Mesenchymal stem cell (in vitro differentiated cells and primary cell): ENCODE measurements at regions not wholly inside any gene's neighbourhood (a gene's known extent, or its start where the extent isn't known, plus 50 kb on each side); places are given as distances from the start of the nearest gene placed in this dataset.

Source experiments
- DNase-seq: peaks from one replicate; pipeline ENCODE4 v3.0.0-alpha.2; 2013
- H2AFZ ChIP-seq: one replicate; pipeline ENCODE4 v1.6.1; 2013; ENCODE audit warnings: low read depth, mild to moderate bottlenecking, control low read depth, inconsistent platforms, low read length, moderate library complexity
- H2AK5ac ChIP-seq: 2 replicates; pipeline ENCODE4 v1.6.1; 2013; ENCODE audit warnings: low read length, moderate library complexity, mild to moderate bottlenecking, inconsistent platforms; ENCODE audit not compliant: severe bottlenecking
- H2BK120ac ChIP-seq: one replicate; pipeline ENCODE4 v1.6.1; 2013; ENCODE audit warnings: low read depth, mild to moderate bottlenecking, inconsistent platforms, low read length, moderate library complexity
- H2BK12ac ChIP-seq, 2 experiments: one replicate each; pipeline ENCODE4 v1.6.1; 2013; ENCODE audit warnings: inconsistent platforms in 2 of 2, low read length in 2 of 2, mild to moderate bottlenecking in 2 of 2, moderate library complexity in 2 of 2, control low read depth in 1 of 2
- H2BK15ac ChIP-seq: one replicate; pipeline ENCODE4 v1.6.1; 2013; ENCODE audit warnings: mild to moderate bottlenecking, low read depth, inconsistent platforms; ENCODE audit not compliant: poor library complexity, severe bottlenecking
- H2BK5ac ChIP-seq: 2 replicates; pipeline ENCODE4 v1.6.1; 2013; ENCODE audit warnings: low read depth, mild to moderate bottlenecking, low read length, control low read depth, inconsistent platforms; ENCODE audit not compliant: poor library complexity, severe bottlenecking
- H3K14ac ChIP-seq, 2 experiments: one replicate each; pipeline ENCODE4 v1.6.1; 2013; ENCODE audit warnings: inconsistent platforms in 2 of 2, low read length in 2 of 2, control low read depth in 1 of 2, mild to moderate bottlenecking in 1 of 2, moderate library complexity in 1 of 2
- H3K18ac ChIP-seq, 2 experiments: one replicate each; pipeline ENCODE4 v1.6.1; 2013; ENCODE audit warnings: inconsistent platforms in 2 of 2, low read length in 2 of 2, control low read depth in 1 of 2, low read depth in 1 of 2, mild to moderate bottlenecking in 1 of 2
- H3K23ac ChIP-seq, 2 experiments: one replicate each; pipeline ENCODE4 v1.6.1; 2013; ENCODE audit warnings: inconsistent platforms in 2 of 2, low read length in 2 of 2, mild to moderate bottlenecking in 2 of 2, moderate library complexity in 2 of 2, control low read depth in 1 of 2
- H3K27ac ChIP-seq: 2 replicates; pipeline ENCODE4 v1.5.1; 2013; ENCODE audit warnings: mild to moderate bottlenecking, moderate library complexity, low read length, control low read depth, inconsistent platforms; ENCODE audit not compliant: poor library complexity, severe bottlenecking
- H3K27me3 ChIP-seq, 2 experiments: 2 replicates each; pipeline versions ENCODE4 v1.6.1 to v1.7.0; 2013; ENCODE audit warnings: low read length in 2 of 2, mild to moderate bottlenecking in 2 of 2, moderate library complexity in 2 of 2, control low read depth in 1 of 2, inconsistent platforms in 1 of 2; ENCODE audit not compliant: control insufficient read depth in 1 of 2, insufficient read depth in 1 of 2
- H3K36me3 ChIP-seq, 2 experiments: 2 replicates each; pipeline versions ENCODE4 v1.6.1 to v1.7.0; 2013; ENCODE audit warnings: low read length in 2 of 2, control low read depth in 1 of 2, inconsistent platforms in 1 of 2, low read depth in 1 of 2, mild to moderate bottlenecking in 1 of 2; ENCODE audit not compliant: insufficient read depth in 2 of 2, control insufficient read depth in 1 of 2
- H3K4ac ChIP-seq, 2 experiments: one replicate each; pipeline ENCODE4 v1.6.1; 2013; ENCODE audit warnings: inconsistent platforms in 2 of 2, low read length in 2 of 2, mild to moderate bottlenecking in 2 of 2, moderate library complexity in 2 of 2, control low read depth in 1 of 2, low read depth in 1 of 2
- H3K4me1 ChIP-seq: 2 replicates; pipeline ENCODE4 v1.6.1; 2013; ENCODE audit warnings: low read depth, low read length, control low read depth; ENCODE audit not compliant: control insufficient read depth, insufficient read depth
- H3K4me2 ChIP-seq: 2 replicates; pipeline ENCODE4 v1.6.1; 2013; ENCODE audit warnings: low read length, mild to moderate bottlenecking, inconsistent platforms; ENCODE audit not compliant: poor library complexity, severe bottlenecking
- H3K4me3 ChIP-seq, 2 experiments: 2 replicates each; pipeline versions ENCODE4 v1.5.1 to v1.7.0; 2013; ENCODE audit warnings: low read length in 2 of 2, mild to moderate bottlenecking in 2 of 2, control low read depth in 1 of 2, low read depth in 1 of 2; ENCODE audit not compliant: insufficient read depth in 1 of 2
- H3K79me1 ChIP-seq: replicated peaks from 2 replicates; pipeline ENCODE4 v1.6.1; 2013; ENCODE audit warnings: mild to moderate bottlenecking, control low read depth, low read length, inconsistent platforms; ENCODE audit not compliant: poor library complexity, severe bottlenecking
- H3K9ac ChIP-seq: 2 replicates; pipeline ENCODE4 v1.7.0; 2013; ENCODE audit warnings: mild to moderate bottlenecking, low read length, moderate library complexity
- H3K9me3 ChIP-seq: 2 replicates; pipeline ENCODE4 v1.7.0; 2013; ENCODE audit warnings: mild to moderate bottlenecking, low read length; ENCODE audit not compliant: control insufficient read depth
- H4K8ac ChIP-seq: one replicate; pipeline ENCODE4 v1.6.1; 2013; ENCODE audit warnings: inconsistent platforms, mild to moderate bottlenecking, low read length, moderate library complexity
- H4K91ac ChIP-seq: one replicate; pipeline ENCODE4 v1.6.1; 2013; ENCODE audit warnings: mild to moderate bottlenecking, low read length, inconsistent platforms
- WGBS: methylation state at CpG from one replicate; pipeline ENCODE4 v1.1.7; 2013; ENCODE audit warnings: mixed read lengths; 5-methylcytosine and 5-hydroxymethylcytosine counted together

DNA sequence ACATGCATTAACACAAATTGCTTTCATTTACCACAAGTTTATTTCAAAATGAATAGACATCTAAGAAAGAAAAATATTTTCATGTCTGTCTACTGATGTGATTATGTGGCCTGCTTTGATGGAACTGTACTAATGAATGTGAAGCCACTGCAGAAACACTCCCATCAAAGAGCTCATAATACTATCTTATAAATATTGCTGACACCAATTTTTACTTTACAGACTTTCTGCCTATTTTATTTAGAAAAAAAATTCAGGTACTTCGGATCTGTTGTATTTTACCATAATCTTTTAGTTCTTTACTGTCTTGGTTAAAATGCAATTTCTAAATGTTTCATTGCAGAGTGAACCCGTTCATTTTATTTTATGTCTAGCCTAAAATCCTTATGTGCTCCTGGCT lies 281.9 kb downstream of the ICE1 start:
- Histone ChIP-seq H4K8ac (no peak overlapping the region), H3K79me1 (no peaks in the 10 kb centered on the region), H3K14ac (no peak overlapping the region), H3K18ac (no peak overlapping the region), H3K4me2 (no peak overlapping the region), H2BK15ac (no peak overlapping the region), H3K9me3 (no peaks in the 10 kb centered on the region), H3K23ac (no peak overlapping the region), H3K36me3 (no peaks in the 10 kb centered on the region), H3K4ac (no peak overlapping the region), H2AFZ (no peak overlapping the region), H2BK12ac (no peak overlapping the region), H3K4me1 (no peaks in the 10 kb centered on the region), H3K27me3 (peaks cover 0 to 7% of the 10 kb centered on the region in 2 experiments), H3K4me3 (no peak overlapping the region), H3K9ac (no peak overlapping the region), H3K27ac (no peak overlapping the region), H2BK5ac (no peak overlapping the region), H4K91ac (no peak overlapping the region), H2AK5ac (no peak overlapping the region), H2BK120ac (no peak overlapping the region)
- no peak for DNase-seq
- WGBS, result 86% methylated on average over 1 of the region's 2 CpGs

- Histone ChIP-seq H2AFZ (no peak overlapping the region), H3K4me3 (no peak overlapping the region), H3K27me3 (peaks cover 0 to 6% of the 10 kb centered on the region in 2 experiments), H2BK120ac (no peak overlapping the region), H2BK15ac (no peak overlapping the region), H3K4me2 (no peak overlapping the region), H3K18ac (no peak overlapping the region), H4K91ac (no peak overlapping the region), H2BK5ac (no peak overlapping the region), H3K79me1 (no peaks in the 10 kb centered on the region), H4K8ac (no peak overlapping the region), H3K9ac (no peak overlapping the region), H3K4ac (no peak overlapping the region), H3K4me1 (no peaks in the 10 kb centered on the region), H3K14ac (no peak overlapping the region), H3K23ac (no peak overlapping the region), H3K27ac (no peak overlapping the region), H3K36me3 (no peaks in the 10 kb centered on the region), H2BK12ac (no peak overlapping the region), H3K9me3 (peaks cover 6% of the 10 kb centered on the region), H2AK5ac (no peak overlapping the region)
- DNase-seq, result no peak
- 97% methylated on average over 7 of the region's 7 CpGs for WGBS
Observed at GRCh38 chr5:5702934-5703333, 280.5 kb downstream of the ICE1 start.

DNA sequence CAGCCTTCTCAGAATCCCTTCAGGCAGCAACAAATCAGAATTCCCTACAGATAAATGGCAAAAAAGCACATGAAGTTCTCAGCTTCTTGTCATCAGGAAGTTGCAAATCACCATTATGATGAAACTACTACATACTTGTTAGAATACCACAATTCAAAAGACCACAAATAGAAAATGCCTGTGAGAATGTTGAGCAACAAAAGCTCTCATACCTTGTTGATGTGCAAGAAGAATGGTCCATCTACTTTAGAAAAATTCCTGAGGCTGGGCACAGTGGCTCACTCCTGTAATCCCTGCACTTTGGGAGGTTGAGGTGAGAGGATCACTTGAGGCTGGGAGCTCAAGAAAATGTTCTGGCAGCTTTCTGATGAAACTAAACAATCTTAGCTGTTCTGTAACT lies 278.1 kb downstream of the ICE1 start:
- Histone ChIP-seq H3K4me1 (no peaks in the 10 kb centered on the region), H4K8ac (no peak overlapping the region), H3K14ac (no peak overlapping the region), H2BK120ac (no peak overlapping the region), H3K36me3 (no peaks in the 10 kb centered on the region), H3K4me3 (no peak overlapping the region), H3K79me1 (no peaks in the 10 kb centered on the region), H3K27me3 (peaks cover 0 to 3% of the 10 kb centered on the region in 2 experiments), H3K4me2 (no peak overlapping the region), H4K91ac (no peak overlapping the region), H2BK15ac (no peak overlapping the region), H3K4ac (no peak overlapping the region), H2BK5ac (no peak overlapping the region), H2AFZ (no peak overlapping the region), H2AK5ac (no peak overlapping the region), H3K18ac (no peak overlapping the region), H3K23ac (no peak overlapping the region), H3K27ac (no peak overlapping the region), H2BK12ac (no peak overlapping the region), H3K9me3 (peaks cover 29% of the 10 kb centered on the region), H3K9ac (no peak overlapping the region)
- no peak for DNase-seq

- no peaks in the 10 kb centered on the region for H3K4me1 ChIP-seq
- H3K36me3 ChIP-seq, result no peaks in the 10 kb centered on the region
- no peak overlapping the region for H2AFZ ChIP-seq
- no peak overlapping the region for H2BK5ac ChIP-seq
- WGBS, result 79% methylated on average over 12 of the region's 12 CpGs
- no peaks in the 10 kb centered on the region for H3K79me1 ChIP-seq
- H2AK5ac ChIP-seq, result no peak overlapping the region
- H2BK12ac ChIP-seq, result no peak overlapping the region
- no peak overlapping the region for H3K27ac ChIP-seq
- no peak overlapping the region for H3K4ac ChIP-seq
- no peak overlapping the region for H2BK15ac ChIP-seq
- DNase-seq, result no peak
- no peak overlapping the region for H3K14ac ChIP-seq
- no peak overlapping the region for H3K23ac ChIP-seq
- no peak overlapping the region for H3K18ac ChIP-seq
- H2BK120ac ChIP-seq, result no peak overlapping the region
- no peak overlapping the region for H4K8ac ChIP-seq
- H4K91ac ChIP-seq, result no peak overlapping the region
- H3K4me3 ChIP-seq, result no peak overlapping the region
- peaks cover 0 to 6% of the 10 kb centered on the region in 2 experiments for H3K27me3 ChIP-seq
- peaks cover 42% of the 10 kb centered on the region for H3K9me3 ChIP-seq
- no peak overlapping the region for H3K9ac ChIP-seq
- no peak overlapping the region for H3K4me2 ChIP-seq
Observed at GRCh38 chr5:5699062-5699461, 276.6 kb downstream of the ICE1 start.
